ENCODE measurements at regions not wholly inside any gene's neighbourhood (a gene's known extent, or its start where the extent isn't known, plus 50 kb on each side); places are given as distances from the start of the nearest gene placed in this dataset.

DNA sequence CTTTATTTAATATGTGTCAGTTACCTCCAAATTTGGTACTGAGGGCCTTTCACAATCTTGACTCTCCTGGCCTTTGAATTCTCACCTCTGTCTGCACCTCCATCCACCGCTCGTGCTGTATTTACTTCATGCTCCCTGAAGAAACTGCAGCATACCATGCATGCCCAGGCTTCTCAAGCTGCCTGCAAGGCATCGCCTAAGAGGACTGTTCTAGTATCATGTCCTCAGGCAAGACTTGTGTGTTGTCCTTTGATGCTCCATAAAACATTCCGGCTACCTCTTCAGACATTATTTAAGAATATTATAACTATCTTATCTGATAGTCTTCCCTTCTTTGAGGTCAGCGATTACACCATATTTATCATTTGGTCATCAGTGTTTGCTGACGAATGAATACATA is 682.5 kb downstream of the NR2F2 start:
- intact Hi-C loops (cut with micrococcal nuclease) = no loop called here
- TF ChIP-seq, protein P1, sequence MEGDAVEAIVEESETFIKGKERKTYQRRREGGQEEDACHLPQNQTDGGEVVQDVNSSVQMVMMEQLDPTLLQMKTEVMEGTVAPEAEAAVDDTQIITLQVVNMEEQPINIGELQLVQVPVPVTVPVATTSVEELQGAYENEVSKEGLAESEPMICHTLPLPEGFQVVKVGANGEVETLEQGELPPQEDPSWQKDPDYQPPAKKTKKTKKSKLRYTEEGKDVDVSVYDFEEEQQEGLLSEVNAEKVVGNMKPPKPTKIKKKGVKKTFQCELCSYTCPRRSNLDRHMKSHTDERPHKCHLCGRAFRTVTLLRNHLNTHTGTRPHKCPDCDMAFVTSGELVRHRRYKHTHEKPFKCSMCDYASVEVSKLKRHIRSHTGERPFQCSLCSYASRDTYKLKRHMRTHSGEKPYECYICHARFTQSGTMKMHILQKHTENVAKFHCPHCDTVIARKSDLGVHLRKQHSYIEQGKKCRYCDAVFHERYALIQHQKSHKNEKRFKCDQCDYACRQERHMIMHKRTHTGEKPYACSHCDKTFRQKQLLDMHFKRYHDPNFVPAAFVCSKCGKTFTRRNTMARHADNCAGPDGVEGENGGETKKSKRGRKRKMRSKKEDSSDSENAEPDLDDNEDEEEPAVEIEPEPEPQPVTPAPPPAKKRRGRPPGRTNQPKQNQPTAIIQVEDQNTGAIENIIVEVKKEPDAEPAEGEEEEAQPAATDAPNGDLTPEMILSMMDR (IDR thresholded peaks at IDR 0.05; ENCODE audit: borderline replicate concordance) = no peak
- H3K4me1 ChIP-seq = no peaks in the 10 kb centered on the region

DNA sequence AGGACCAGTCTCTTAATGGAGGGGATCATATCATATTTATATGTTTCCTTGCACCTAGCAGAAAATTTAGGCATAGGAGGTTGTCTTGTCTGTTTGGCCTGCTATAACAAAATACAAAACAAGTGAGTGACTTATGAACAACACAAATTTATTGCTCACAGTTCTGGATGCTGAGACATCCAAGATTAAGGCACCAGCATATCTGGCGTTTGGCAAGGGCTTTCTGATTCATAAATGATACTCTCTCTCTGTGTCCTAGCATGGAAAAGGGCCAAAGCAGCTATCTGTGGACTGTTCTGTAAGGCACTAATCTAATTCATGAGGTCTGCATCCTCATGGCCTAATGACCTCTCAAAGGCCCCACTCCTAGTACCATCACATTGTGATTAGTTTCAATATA is 683.0 kb downstream of the NR2F2 start:
- no peak overlapping the region for H3K27ac ChIP-seq (replicated peaks)
- H3K27me3 ChIP-seq (ENCODE audit: low read depth) = no peaks in the 10 kb centered on the region
- DNase-seq = no peak
- no peaks in the 10 kb centered on the region for H3K36me3 ChIP-seq
- TF ChIP-seq, protein P1 (IDR thresholded peaks at IDR 0.05; ENCODE audit: borderline replicate concordance) = no peak
- H3K9me3 ChIP-seq (replicated peaks) = peaks cover 22% of the 10 kb centered on the region
- no peaks in the 10 kb centered on the region for H3K4me1 ChIP-seq
- no peak overlapping the region for H3K4me3 ChIP-seq
- intact Hi-C loops (cut with micrococcal nuclease) = no loop called here

More for the DNA sequence above, 682.5 kb downstream of the NR2F2 start:
- Histone ChIP-seq H3K4me3 (no peak overlapping the region), H3K27ac (replicated peaks) (no peak overlapping the region), H3K9me3 (replicated peaks) (peaks cover 17% of the 10 kb centered on the region), H3K27me3 (ENCODE audit: low read depth) (no peaks in the 10 kb centered on the region), H3K36me3 (no peaks in the 10 kb centered on the region)
- no peak for DNase-seq

DNA sequence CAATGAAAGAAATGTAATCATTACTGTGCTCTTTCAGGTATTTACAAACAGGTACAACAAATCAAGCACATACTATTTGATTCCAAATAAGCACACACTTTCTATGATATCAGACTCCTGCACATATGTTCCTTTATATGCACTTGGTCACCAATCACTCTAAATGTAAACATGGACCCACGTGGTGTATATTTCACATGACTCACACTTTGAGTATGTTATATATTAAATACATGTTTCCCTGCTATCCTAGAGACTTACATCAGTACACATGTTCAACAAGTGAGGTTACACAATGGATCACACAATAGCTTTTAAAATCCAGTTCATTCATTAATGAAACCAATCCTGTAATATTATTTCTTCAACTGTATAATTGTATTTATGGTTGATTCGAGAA is 683.5 kb downstream of the NR2F2 start:
- Histone ChIP-seq H3K4me1 (no peaks in the 10 kb centered on the region), H3K27me3 (ENCODE audit: low read depth) (no peaks in the 10 kb centered on the region), H3K36me3 (no peaks in the 10 kb centered on the region), H3K27ac (replicated peaks) (no peak overlapping the region), H3K9me3 (replicated peaks) (peaks cover 23% of the 10 kb centered on the region), H3K4me3 (no peak overlapping the region)
- DNase-seq = no peak
- TF ChIP-seq, protein P1 (IDR thresholded peaks at IDR 0.05; ENCODE audit: borderline replicate concordance) = no peak
- intact Hi-C loops (cut with micrococcal nuclease) = no loop called here

DNA sequence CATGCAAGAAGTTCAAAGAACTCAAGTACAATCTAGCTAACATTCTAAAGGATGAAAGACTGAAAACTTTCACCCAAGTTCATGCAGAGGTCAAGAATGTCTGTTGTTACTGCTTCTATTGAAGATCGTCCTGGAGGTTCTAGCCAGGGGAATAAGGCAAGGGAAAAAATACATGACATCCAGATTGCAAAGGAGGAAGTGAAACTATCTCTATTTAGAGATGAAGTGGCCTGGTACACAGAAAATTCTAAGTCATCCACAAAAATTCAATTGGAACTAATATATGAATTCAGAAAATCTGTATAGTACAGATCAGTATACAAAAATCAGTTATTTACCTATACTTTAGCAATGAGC is 693.0 kb downstream of the NR2F2 start:
- no peak for DNase-seq
- TF ChIP-seq, protein P1 (IDR thresholded peaks at IDR 0.05; ENCODE audit: borderline replicate concordance) = no peak
- H3K27me3 ChIP-seq (ENCODE audit: low read depth) = no peaks in the 10 kb centered on the region
- H3K27ac ChIP-seq (replicated peaks) = no peak overlapping the region
- intact Hi-C loops (cut with micrococcal nuclease) = no loop called here
- H3K4me1 ChIP-seq = no peaks in the 10 kb centered on the region
- H3K36me3 ChIP-seq = no peaks in the 10 kb centered on the region
- no peak overlapping the region for H3K4me3 ChIP-seq
- H3K9me3 ChIP-seq (replicated peaks) = peaks cover under 1% of the 10 kb centered on the region

DNA sequence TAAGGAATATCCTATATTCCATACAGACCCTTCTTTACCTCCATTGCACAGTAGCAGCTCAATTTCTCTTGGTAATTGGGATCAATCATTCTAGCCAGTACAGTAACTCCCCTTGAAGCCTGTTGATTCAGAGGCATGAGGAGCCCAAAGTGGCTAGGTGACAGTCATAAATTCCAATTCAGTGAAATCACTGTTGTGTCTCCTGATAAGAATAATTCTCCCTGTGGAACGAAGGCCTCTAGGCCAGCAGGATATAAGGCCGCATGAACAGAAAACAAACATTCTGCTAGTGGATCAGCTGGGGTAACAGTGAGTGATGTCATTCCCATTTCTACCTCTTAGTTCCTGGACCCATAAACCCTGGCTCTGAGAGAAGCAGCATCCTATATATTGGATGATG is 696.3 kb downstream of the NR2F2 start:
- TF ChIP-seq, protein P1 (IDR thresholded peaks at IDR 0.05; ENCODE audit: borderline replicate concordance) = no peak
- intact Hi-C loops (cut with micrococcal nuclease) = no loop called here
- Histone ChIP-seq H3K27me3 (ENCODE audit: low read depth) (no peaks in the 10 kb centered on the region), H3K36me3 (no peaks in the 10 kb centered on the region), H3K9me3 (replicated peaks) (peaks cover 27% of the 10 kb centered on the region), H3K4me3 (no peak overlapping the region), H3K27ac (replicated peaks) (no peak overlapping the region), H3K4me1 (no peaks in the 10 kb centered on the region)
- no peak for DNase-seq

DNA sequence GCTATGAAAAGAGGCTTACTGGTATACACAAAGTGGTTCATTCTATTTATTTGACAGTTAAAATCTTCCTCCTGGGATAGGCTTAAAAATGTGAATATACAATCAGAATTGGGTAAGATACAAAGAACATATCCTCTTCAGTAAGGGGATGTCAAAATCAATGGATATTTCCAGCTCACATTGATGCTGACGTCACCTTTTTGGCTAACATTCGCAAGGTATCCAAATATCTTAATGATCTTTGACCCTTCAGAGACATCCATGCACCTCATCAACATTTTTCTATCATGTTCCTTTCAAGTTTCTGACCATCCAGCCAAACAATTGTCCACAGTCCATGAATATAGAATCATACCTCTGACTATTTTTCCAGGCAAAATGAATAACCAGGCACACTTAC is 697.3 kb downstream of the NR2F2 start:
- intact Hi-C loops (cut with micrococcal nuclease) = no loop called here
- Histone ChIP-seq H3K9me3 (replicated peaks) (peaks cover 33% of the 10 kb centered on the region), H3K36me3 (no peaks in the 10 kb centered on the region), H3K4me3 (no peak overlapping the region), H3K27me3 (ENCODE audit: low read depth) (no peaks in the 10 kb centered on the region), H3K27ac (replicated peaks) (no peak overlapping the region), H3K4me1 (no peaks in the 10 kb centered on the region)
- TF ChIP-seq, protein P1 (IDR thresholded peaks at IDR 0.05; ENCODE audit: borderline replicate concordance) = no peak
- DNase-seq = no peak
